ENCODE measurements at regions not wholly inside any gene's neighbourhood (a gene's known extent, or its start where the extent isn't known, plus 50 kb on each side); places are given as distances from the start of the nearest gene placed in this dataset.
"Not testable (repeated sequence)": the region's sequence is repeated elsewhere in the genome, so short reads cannot be mapped to it uniquely, and the experiment has no call there.

DNA sequence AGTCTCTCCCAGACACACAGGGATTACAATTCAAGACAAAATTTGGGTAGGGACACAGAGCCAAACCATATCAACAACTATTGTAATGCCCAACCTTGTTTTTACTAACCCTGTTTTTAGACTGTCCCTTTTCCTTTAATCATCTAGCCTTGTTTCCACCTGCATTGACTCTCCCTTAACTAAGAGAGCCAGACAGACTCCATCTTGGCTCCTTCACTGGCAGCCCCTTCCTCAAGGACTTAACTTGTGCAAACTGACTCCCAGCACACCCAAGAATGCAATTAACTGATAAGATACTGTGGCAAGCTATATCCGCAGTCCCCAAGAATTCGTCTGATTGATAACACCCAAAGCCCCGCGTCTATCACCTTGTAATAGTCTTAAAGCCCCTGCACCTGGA is 151.8 kb upstream of the DGKB start:
- TF ChIP-seq EZH2 (IDR thresholded peaks at IDR 0.05); POLR2AphosphoS5 (IDR thresholded peaks at IDR 0.05; ENCODE audit: borderline replicate concordance, low read depth, low read length); FOXP2 (optimal IDR thresholded peaks at IDR 0.05; ENCODE audit: control extremely low read depth, extremely low read length, insufficient read depth): not testable (repeated sequence)

Data from SK-N-MC (cell line).